Superior temporal gyrus (tissue), 1 donor: ENCODE measurements at regions not wholly inside any gene's neighbourhood (a gene's known extent, or its start where the extent isn't known, plus 50 kb on each side); places are given as distances from the start of the nearest gene placed in this dataset.
"Not testable (repeated sequence)": the region's sequence is repeated elsewhere in the genome, so short reads cannot be mapped to it uniquely, and the experiment has no call there.

Experiments
- DNase-seq: peaks from one replicate; pipeline ENCODE4 v3.0.0-alpha.2; 2016; ENCODE audit errors: extremely low spot score

DNA sequence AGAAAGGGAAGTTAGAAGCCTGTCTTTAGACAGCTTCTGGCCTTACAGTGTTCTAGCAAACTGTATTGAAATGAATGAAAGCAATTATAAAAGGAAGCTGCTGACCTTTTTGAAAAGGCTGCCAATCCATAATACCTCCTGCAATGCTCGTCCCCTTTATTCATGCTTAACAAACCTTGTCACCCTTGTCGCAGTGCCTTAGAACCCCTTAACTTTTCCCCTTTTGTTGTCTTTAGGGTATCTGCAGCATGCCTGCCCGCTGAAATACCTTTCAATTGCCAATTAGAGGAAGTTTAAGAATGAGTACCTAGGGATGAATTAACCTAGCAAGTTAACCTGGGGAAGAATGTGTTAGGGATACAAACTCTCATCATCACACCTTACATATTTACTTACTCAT lies 731.2 kb downstream of the RERGL start:
- DNase-seq, result no peak

- peak; percentile 21 for DNase-seq
Measured at GRCh38 chr12:17357396-17357795, 732.6 kb downstream of the RERGL start.

DNA sequence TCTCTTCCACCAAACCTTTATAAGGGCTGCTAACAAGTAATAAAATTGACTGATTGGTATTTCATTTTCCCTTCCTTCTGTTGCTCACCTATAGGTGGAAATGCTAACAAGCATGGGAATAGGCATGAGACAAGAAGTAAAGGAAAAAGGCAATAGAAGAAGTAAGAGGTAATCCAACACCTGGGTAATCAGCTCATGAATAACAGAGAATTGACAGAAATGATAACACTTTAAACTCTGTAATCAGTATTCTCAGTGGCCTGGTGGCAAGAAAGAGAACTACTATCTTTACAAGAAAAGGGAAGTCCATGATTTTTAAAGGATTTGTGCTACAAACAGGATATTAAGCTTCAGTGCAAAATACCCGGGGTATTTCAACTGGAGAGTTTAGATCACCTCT lies 737.8 kb downstream of the RERGL start:
- no peak for DNase-seq

- no peak for DNase-seq
Measured at GRCh38 chr12:17348311-17348710, 741.7 kb downstream of the RERGL start.

GRCh38 chr12:17344649-17345048 lies 738.7 kb upstream of the LMO3 start:
- DNase-seq, result no peak

GRCh38 chr12:17342381-17342961 lies 736.5 kb upstream of the LMO3 start:
- no peak for DNase-seq

- no peak for DNase-seq
Measured at GRCh38 chr12:17335487-17335886, 729.5 kb upstream of the LMO3 start.

DNA sequence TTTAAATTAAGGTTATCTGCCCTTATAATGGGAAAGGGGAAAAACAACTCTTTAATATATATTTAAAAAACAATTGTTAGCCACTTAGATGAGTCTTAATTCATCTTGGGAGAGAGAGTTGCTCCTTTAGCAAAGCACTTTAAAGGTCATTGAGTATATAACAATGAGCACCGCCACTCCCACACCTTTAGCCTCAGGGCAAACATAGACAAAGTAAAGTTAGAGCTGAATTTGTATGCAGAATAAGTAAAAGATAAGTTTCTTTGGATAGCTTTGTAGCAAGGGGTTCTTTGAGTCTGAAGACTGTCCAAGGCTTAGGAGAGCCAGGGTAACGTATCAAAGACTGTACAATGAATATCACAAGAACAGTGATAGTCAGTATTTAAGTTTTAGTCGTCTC lies 728.8 kb upstream of the LMO3 start:
- DNase-seq, result no peak

- no peak for DNase-seq
Measured at GRCh38 chr12:17333287-17333686, 727.3 kb upstream of the LMO3 start.

GRCh38 chr12:17326649-17327048 lies 720.7 kb upstream of the LMO3 start:
- no peak for DNase-seq

GRCh38 chr12:17322090-17322489 lies 716.1 kb upstream of the LMO3 start:
- no peak for DNase-seq

DNA sequence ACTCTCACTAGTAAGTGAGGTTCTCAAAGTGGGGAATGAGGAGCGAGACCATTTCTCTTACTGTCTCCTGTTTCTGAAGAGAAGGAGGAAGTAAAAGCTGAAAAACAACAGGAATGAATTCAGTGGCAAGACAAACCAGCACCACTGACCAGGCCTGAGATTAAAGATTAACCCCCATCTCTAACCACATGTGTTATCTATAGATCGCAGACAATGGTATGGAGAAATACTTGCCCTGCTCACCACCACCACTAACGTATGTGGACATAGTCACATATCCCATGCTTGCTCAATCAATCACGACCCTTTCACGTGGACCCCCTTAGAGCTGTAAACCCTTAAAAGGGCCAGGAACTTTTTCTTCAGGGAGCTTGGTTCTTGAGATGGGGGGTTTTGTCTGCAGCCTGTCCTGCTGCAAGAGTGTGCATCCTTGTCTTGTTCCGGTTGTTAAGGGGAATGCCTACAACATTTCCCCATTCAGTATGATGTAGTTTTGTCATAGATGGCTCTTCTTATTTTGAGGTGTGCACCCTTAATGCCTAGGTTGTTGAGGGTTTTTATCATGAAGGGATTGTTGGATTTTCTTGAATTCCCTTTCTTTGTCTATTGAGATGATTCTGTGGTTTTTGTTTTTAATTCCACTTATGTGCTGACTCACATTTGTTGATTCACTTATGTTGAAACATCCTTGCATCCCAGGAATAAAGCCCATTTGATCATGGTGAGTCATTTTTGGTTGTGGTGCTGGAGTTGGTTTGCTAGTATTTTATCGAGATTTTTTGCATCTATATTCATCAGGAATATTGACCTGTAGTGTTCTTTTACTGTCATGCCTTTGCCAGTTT lies 698.8 kb upstream of the LMO3 start:
- DNase-seq, result no peak

GRCh38 chr12:17302001-17302400 lies 696.0 kb upstream of the LMO3 start:
- no peak for DNase-seq

DNA sequence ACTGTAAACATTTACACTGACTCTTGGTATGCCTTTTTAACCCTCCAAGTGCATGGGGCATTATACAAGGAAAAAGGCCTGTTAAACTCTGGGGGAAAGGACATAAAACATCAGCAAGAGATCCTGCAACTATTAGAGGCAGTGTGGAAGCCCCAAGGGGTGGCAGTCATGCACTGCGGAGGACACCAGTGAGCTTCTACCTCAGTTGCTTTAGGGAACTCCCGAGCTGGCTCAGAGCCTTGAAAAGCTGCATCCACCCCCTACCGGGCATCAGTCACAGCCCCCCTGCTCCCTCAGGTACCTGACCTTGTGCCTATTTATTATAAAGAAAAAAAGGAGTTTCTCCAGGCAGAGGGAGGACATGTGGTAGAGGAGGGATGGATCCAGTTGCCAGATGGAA lies 695.6 kb upstream of the LMO3 start:
- DNase-seq, result no peak

GRCh38 chr12:17296882-17297281 lies 690.9 kb upstream of the LMO3 start:
- DNase-seq, result no peak

GRCh38 chr12:17286874-17287273 lies 680.9 kb upstream of the LMO3 start:
- no peak for DNase-seq

- DNase-seq, result no peak
Measured at GRCh38 chr12:17284873-17285272, 678.9 kb upstream of the LMO3 start.

- DNase-seq, result no peak
Measured at GRCh38 chr12:17283563-17283962, 677.6 kb upstream of the LMO3 start.

- not testable (repeated sequence) for DNase-seq
Measured at GRCh38 chr12:17282169-17282568, 676.2 kb upstream of the LMO3 start.

GRCh38 chr12:17278946-17279345 lies 673.0 kb upstream of the LMO3 start:
- DNase-seq, result no peak

- no peak for DNase-seq
Measured at GRCh38 chr12:17276196-17276595, 670.2 kb upstream of the LMO3 start.

- DNase-seq, result no peak
Measured at GRCh38 chr12:17266856-17267255, 660.9 kb upstream of the LMO3 start.

GRCh38 chr12:17264603-17265002 lies 658.6 kb upstream of the LMO3 start:
- DNase-seq, result no peak

GRCh38 chr12:17239874-17240273 lies 633.9 kb upstream of the LMO3 start:
- DNase-seq, result no peak
